Renal cortex interstitium (tissue), 11 donors: ENCODE measurements at regions not wholly inside any gene's neighbourhood (a gene's known extent, or its start where the extent isn't known, plus 50 kb on each side); places are given as distances from the start of the nearest gene placed in this dataset.

ENCODE experiments used
- DNase-seq, 11 donors: peaks; one replicate each; pipeline ENCODE4 v3.0.0-alpha.2; 2013; ENCODE audit warnings: low read depth in 9 of 11, low spot score in 4 of 11; ENCODE audit errors: extremely low read depth in 1 of 11

DNA sequence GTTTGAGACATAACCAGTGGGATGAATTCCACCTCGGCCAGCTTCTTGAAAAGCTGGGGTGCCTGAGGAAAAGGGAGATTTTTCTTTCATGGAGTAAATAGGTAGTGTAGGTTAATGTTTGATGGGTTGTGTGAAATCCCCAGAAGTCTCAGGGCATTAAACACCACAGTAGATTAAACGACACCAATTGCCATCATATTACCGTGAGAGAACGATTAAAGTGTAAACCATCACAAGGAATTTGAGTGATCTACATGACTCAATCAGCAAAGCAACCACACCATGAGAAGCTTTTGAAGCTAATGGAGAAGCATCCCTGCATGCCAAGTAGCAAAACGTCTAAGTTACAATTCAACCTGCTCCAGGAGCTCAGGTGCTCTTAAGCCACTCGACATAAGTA is 322.5 kb upstream of the GATB start:
- no peak for DNase-seq

- DNase-seq: no peak
These were observed 320.2 kb upstream of the GATB start for GRCh38 chr4:152081024-152081423.

GRCh38 chr4:152079543-152080293 is 318.9 kb upstream of the GATB start:
- DNase-seq: no peak

GRCh38 chr4:152079079-152079478 is 318.3 kb upstream of the GATB start:
- DNase-seq: no peak

GRCh38 chr4:152077582-152077981 is 316.8 kb upstream of the GATB start:
- no peak for DNase-seq

GRCh38 chr4:152075253-152075928 is 314.6 kb upstream of the GATB start:
- DNase-seq: no peak

DNA sequence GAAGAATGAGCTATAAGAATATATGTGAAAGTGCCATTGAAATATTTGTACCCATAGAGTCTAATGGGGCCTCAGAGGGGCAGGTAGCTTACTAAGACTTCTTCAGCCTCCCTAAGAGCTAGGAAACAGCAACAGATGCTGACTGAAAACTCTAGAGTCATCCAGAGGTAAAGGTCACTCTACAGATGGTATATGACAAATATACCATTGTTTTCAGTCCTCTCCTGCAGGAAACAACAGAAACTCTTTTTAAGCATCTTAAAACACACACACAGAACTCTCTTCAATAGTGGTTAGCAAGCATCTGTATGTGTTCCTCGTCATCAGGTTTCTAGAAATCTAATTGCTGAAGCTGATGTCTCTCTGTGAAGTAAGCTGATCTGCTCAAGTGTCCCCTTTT is 313.8 kb upstream of the GATB start:
- no peak for DNase-seq

GRCh38 chr4:152074088-152074437 is 313.3 kb upstream of the GATB start:
- DNase-seq: no peak

- no peak for DNase-seq
These were observed 312.7 kb upstream of the GATB start for GRCh38 chr4:152073351-152074087.

GRCh38 chr4:152072906-152073305 is 312.1 kb upstream of the GATB start:
- DNase-seq: peak in 1 of 11 donors; percentile 41

DNA sequence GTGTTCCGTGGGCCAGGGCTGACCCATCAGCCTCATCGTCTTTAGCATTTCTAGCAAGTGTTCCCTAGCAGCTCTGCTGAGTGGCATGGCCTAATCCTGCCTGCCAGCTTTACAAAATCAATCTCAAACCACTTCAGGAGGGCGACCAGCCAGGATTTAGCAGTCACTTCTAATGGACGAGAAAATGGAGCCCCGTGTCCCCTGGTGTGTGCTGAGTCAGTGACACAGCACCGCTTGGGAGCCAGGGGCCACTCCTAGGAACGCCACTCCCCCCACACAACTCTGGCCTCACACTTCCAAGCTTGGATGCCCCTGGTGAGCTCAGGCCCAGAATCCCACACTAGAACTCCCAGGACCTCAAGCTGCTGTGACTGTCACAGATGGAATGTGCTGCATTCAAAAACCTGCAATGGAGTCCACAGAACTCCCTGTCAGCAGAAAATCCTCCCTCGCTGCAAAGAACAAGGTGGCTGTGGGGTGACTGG is 311.2 kb upstream of the GATB start:
- DNase-seq: no peak

GRCh38 chr4:152070854-152071253 is 310.0 kb upstream of the GATB start:
- no peak for DNase-seq

DNA sequence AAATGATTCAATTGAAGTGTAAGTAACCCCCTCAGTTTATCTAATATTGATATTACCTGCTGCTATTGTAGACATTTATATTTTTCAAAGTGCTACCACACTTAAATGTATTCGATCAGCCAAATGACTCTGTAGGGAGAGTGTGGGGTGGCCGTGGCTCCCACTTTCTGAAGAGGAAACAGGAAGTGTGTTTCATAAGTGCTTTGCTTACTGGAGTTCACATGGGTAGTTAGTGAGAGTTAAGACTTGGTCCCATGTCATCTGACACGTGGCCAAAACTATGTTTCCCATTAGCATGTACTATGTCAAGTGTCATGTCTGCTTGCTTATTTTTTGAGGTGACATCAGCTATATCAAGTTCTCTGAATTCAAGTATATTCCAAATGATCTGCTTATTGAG is 308.1 kb upstream of the GATB start:
- DNase-seq: no peak

DNA sequence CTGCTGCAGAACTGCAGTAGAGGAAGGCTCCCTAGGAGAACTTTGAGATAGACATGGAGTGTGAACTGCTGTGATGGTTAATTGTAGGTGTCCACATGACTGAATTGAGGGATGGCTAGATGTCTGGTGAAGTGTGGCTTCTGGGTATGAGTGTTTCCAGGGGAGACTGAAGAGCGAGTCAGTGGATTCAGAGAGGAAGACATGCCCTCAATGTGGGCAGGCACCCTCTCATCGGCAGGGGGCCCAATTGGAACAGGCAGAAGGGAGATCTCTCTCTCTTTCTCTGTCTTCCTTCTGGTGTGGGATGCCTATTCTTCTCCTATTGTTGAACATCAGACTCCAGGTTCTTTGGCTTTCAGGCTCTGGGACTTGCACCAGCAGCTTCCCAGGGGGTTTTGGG is 304.7 kb upstream of the GATB start:
- DNase-seq: no peak

GRCh38 chr4:152064753-152065152 is 303.9 kb upstream of the GATB start:
- no peak for DNase-seq

DNA sequence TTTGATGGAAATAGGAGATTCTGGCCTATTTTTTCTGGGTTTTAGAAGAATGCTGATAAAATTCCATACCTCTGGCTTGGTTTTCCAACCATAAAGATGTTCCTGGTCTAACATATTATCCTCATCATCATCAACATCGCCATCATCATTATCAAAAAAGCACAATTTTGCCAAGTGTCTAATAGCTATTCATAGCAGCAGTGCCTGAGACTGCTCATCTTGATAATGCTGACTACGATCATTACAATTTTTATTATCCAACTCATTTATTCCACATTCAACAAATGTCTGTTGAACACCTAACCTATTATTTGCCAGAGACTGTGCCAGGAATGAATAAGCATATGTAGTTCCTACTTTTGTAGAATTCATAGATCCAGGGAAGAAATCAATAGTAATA is 303.5 kb upstream of the GATB start:
- DNase-seq: no peak

DNA sequence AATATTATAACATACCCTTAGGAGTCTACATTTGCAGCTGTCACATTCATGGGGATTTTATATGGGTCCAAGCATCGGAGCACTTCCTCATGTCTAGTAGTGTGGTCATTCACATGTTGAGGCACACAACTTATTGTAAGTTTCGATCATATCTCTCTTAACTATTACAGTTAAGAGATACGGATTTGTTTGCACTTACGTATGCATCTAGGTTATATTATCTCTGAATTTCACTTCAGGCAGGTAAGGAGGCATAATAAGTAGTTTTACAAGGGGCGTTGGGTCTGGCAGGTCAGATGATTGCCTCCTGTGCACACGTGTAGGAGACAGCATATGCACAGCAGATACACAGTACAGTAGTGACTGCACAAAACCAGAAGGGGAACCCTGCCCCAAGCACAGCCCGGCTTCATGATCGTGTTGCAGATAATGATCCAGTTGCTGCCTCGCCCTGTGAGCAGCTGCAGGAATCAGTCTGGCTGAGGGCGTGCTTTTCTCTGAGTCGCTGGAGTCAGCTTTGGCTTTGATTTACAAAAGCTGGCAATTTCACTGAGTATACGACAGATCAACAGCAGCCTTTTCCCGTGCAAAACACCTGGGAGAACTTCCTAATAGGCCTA is 302.9 kb upstream of the GATB start:
- peak in 1 of 11 donors; percentile 18 for DNase-seq

GRCh38 chr4:152062936-152063620 is 302.3 kb upstream of the GATB start:
- no peak for DNase-seq

- no peak for DNase-seq
These were observed 293.9 kb upstream of the GATB start for GRCh38 chr4:152054731-152055130.
